Hepatocyte (in vitro differentiated cells): ENCODE measurements at regions not wholly inside any gene's neighbourhood (a gene's known extent, or its start where the extent isn't known, plus 50 kb on each side); places are given as distances from the start of the nearest gene placed in this dataset.

ENCODE experiments used
- EZH2 ChIP-seq: fragments of 200-600 bp; sonication (generic); IDR thresholded peaks from 2 replicates; pipeline ENCODE4 v1.6.1; 2016; ENCODE audit warnings: antibody characterized with exemption, mild to moderate bottlenecking, borderline replicate concordance
- EZH2phosphoT487 ChIP-seq: fragments of 200-600 bp; sonication (generic); IDR thresholded peaks from one replicate; pipeline ENCODE4 v1.6.1; 2018; ENCODE audit warnings: antibody characterized with exemption, mild to moderate bottlenecking, low read depth, moderate library complexity; ENCODE audit not compliant: unreplicated experiment, severe bottlenecking
- TF ChIP-seq, protein P1 (sequence below): fragments of 200-600 bp; sonication (generic); IDR thresholded peaks from 2 replicates; pipeline ENCODE4 v1.5.1; 2016; ENCODE audit warnings: antibody characterized with exemption, mild to moderate bottlenecking; ENCODE audit not compliant: poor library complexity

- TF ChIP-seq, protein P1, sequence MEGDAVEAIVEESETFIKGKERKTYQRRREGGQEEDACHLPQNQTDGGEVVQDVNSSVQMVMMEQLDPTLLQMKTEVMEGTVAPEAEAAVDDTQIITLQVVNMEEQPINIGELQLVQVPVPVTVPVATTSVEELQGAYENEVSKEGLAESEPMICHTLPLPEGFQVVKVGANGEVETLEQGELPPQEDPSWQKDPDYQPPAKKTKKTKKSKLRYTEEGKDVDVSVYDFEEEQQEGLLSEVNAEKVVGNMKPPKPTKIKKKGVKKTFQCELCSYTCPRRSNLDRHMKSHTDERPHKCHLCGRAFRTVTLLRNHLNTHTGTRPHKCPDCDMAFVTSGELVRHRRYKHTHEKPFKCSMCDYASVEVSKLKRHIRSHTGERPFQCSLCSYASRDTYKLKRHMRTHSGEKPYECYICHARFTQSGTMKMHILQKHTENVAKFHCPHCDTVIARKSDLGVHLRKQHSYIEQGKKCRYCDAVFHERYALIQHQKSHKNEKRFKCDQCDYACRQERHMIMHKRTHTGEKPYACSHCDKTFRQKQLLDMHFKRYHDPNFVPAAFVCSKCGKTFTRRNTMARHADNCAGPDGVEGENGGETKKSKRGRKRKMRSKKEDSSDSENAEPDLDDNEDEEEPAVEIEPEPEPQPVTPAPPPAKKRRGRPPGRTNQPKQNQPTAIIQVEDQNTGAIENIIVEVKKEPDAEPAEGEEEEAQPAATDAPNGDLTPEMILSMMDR, result no peak
- no peak for TF ChIP-seq EZH2
- TF ChIP-seq EZH2phosphoT487, result no peak
Measured at GRCh38 chr5:4198461-4198860, 602.8 kb downstream of the IRX1 start.
